HG03432 (cell line): ENCODE measurements at regions not wholly inside any gene's neighbourhood (a gene's known extent, or its start where the extent isn't known, plus 50 kb on each side); places are given as distances from the start of the nearest gene placed in this dataset.
"Not testable (repeated sequence)": the region's sequence is repeated elsewhere in the genome, so short reads cannot be mapped to it uniquely, and the experiment has no call there.

Source experiments
- ATAC-seq: cut with Tn5 transposase; IDR thresholded peaks from one replicate; pipeline ENCODE4 v1.9.1; 2021; ENCODE audit warnings: mild to moderate bottlenecking, moderate library complexity; ENCODE audit not compliant: unreplicated experiment

DNA sequence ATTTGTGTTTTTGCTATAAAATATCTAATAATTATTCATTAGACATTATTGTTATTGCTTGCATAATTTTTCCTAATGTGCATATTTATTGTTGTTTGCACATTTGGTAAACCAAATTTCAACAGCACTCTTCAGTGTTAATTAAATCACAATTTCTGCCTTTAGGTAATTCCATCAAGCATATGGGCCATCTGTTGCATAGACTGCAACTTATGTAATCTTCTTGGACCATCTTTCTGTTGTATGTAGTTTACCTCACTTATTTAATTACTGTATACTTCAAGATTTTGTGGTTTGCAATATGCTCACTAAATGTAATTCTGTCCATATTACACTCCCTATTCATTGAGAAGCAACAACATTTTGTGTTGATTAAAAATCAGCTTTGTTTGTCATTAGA lies 1360.1 kb downstream of the REEP3 start:
- ATAC-seq: no peak

DNA sequence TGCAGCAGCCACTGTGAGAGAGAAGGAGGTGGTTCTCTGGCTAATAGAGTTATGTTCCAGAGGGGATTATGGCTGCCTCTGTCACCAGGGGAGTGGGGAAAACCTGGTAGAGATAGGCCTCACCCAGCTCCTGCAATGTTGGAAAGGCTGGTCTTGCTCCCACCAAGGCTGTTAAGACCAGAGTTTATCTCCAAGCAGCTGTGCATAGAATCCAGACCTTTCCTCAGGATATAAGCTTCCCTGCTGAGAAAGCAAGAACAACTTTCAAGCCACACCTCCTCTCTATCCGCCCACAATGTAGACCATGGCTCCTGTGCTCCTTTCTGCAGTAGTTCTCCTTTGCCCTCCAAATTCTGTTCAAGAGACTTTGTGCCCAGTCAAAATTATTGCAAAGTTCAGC lies 1375.4 kb downstream of the REEP3 start:
- no peak for ATAC-seq

DNA sequence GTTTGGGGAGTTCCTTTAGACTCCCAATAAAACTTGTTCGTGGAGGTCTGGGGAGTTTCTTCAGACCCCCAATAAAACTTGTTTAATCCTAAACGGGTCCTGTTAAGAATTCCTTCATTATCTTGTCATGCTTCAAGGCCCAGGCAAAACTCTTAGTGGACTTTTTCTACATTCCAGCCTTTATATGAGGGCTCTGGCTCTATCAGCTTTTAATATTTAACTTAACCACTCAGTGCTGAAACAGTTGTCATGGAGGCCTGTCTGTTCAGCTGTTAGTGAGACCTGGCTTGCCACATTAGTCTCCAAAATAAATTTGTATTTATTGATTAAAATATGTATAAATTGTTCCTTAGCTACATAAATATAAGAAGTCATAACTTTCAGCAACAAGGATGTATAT lies 1385.1 kb downstream of the REEP3 start:
- ATAC-seq: not testable (repeated sequence)

DNA sequence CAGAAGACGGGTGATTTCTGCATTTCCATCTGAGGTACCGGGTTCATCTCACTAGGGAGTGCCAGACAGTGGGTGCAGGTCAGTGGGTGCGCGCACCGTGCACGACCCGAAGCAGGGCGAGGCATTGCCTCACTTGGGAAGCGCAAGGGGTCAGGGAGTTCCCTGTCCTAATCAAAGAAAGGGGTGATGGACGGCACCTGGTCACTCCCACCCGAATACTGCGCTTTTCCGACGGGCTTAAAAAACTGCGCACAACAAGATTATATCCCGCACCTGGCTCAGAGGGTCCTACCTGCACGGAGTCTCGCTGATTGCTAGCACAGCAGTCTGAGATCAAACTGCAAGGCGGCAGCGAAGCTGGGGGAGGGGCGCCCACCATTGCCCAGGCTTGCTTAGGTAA lies 1403.1 kb downstream of the REEP3 start:
- ATAC-seq: not testable (repeated sequence)

DNA sequence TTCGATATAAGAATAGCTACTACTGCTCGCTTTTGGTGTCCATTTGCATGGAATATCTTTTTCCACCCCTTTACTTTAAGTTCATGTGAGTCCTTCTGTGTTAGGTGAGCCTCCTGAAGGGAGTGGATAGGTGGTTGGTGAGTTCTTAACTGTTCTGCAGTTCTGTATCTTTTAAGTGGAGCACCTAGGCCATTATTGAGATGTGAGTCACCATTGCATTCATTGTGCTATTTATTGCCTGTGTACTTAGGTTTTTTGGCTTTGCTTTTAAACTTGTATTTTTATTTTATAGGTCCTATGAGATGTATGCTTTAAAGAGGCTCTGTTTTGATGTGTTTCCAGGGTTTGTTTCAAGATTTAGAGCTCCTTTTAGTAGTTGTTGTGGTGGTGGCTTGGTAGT lies 1430.8 kb downstream of the REEP3 start:
- ATAC-seq: no peak

DNA sequence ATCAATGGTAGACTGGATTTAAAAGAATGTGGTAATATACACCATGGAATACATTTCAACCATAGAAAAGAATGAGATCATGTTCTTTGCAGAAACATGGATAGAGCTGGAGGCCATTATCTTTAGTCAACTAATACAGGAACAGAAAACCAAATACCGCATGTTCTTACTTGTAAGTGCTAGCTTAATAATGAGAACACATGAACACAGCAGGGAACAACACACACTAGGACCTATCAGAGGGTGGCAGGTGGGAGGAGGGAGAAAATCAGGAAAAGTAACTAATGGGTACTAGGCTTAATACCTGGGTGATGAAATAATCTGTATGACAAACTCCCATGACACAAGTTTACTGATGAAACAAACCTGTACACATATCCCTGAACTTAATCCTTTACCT lies 1435.2 kb downstream of the REEP3 start:
- no peak for ATAC-seq

DNA sequence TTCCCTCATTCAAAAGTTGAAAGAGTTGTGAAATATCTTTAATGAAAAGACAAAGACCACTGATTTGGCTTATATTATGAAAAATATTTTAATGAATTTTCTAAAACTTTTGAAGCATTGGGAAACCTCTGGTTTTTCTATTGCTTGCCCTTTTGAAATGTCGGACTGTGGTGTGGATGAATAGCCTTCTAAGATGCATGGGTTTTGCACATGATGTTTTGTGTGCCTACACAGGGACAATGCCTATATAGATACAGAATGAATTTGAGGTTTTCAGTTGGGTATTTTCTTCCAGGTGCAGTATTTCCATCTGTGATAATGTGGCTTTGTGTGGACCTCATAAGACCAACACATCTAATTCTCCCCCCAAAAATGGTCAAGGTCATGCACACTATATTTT lies 1437.9 kb downstream of the REEP3 start:
- no peak for ATAC-seq

DNA sequence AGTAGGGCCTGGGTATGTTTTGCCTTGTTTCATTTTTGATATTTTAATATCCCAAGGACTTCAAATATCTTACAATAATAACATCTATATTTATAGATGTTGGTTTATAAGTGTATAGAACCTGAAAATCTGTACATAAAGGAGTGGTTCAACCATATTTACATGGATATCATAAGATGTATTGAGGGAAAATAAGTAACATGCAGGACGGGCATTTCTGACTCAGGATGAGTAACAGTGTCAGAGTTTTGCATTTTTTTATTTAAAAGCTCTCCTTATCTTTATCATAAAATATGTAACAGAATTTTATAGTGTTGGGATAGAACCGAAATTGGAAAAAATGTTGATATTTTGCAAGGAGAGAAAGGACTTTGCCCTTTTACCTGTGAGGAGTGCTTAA lies 1438.7 kb downstream of the REEP3 start:
- ATAC-seq: no peak

DNA sequence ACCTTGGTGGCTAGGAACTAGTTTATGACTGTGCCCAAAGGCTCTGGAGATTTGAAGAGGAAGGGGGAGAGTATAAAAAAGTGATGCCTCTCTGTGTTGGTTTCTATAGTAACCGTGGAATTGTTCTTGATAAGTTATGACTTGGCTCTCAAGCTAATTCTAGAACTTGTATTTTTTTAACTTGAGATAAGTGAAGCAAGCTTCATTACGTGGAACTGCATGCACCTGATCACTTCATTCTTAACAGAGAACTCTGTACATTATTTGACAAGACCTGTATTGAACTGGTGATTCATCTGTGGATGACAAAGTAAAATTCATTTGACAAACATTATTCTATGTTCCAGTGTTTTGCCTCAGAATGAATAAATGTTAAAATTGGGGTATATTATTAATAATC lies 1452.2 kb downstream of the REEP3 start:
- no peak for ATAC-seq

DNA sequence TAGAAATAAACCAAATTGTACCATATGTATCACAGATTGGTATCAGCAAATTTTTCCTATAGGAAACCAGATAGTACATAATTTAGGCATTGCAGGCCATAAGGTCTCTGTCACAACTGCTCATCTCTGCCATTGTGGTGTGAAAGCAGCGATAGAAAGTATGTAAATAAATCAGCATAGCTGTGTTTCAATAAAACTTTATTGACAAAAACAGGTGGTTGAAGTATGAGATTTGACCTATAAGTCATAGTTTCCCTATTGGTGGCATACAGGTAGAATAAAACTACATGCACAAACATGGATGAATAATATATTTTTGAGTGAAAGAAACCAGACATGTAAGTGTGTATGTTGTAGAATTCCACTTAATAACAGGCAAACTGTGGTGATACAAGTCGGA lies 1454.9 kb downstream of the REEP3 start:
- no peak for ATAC-seq

DNA sequence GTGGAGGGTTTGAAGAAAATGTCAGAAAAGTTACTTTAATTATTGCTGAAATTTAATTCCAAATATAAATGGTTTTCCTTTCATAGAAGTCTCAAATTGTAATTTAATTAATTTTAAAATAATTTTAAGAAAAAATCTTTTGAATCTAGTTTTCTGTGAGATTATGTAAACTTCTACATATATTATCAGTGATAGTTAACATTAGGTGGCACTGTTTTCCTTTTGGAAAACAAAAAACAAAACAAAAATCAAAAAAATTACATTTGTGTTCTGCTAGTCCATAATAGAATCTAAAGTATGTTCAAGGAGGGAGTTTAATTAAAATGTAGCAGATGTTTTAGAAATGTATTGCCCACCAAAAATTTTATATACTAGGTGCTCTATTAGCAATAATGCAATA lies 1456.7 kb downstream of the REEP3 start:
- ATAC-seq: no peak

DNA sequence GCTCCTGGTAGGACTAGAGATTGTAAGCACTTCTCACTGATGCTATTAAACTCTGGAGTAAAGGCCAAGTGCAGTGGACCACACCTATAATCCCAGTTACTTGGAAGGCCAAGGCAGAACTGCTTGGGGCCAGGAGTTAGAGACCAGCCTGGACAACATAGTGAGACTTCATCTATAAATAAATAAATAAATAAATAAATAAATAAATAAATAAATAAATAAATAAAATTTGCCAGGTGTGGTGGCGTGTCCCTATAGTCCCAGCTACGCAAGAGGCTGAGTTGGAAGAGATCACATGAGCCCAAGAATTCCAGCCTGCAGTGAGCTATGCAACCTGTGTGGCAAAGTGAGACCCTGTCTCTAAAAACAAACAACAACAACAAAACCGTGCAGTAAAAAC lies 1475.7 kb downstream of the REEP3 start:
- ATAC-seq: no peak

DNA sequence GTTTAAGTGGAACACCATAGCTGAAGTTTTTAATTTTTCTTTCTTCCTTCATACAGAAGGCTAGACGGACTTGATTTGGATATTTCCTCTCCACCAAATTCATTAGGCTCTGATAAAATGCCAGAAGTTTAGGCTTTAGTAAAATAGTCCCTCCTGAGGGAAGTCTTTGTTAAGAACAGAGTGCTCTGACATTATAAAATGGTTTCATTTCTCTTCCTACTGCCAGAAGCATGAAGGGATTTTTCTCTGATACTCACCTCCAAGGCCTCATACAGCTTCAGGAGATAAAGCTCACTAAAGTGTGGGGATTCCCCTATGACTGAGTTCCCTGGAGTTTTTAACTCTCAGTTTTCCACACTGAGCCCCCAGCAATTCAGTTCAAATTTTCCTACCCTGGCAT lies 1489.6 kb downstream of the REEP3 start:
- no peak for ATAC-seq

DNA sequence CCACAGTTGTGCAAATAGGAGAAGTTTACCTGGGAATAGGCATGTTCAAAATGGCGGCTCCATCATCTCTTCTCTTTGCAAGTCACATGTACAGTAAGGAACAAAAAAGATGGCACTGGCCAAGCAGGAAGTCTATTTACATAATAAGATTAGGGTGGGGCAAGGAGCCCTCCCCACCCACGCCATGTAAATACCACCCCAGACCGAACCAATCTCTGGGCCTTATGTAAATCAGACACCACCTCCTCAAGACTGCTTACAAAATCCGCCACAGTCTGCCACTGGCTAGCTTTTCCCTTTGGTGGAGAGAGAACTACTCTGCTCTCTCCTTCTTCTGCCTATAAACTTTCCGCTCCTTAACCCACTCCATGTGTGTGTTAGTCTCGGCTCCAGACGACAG lies 1496.3 kb downstream of the REEP3 start:
- no peak for ATAC-seq

DNA sequence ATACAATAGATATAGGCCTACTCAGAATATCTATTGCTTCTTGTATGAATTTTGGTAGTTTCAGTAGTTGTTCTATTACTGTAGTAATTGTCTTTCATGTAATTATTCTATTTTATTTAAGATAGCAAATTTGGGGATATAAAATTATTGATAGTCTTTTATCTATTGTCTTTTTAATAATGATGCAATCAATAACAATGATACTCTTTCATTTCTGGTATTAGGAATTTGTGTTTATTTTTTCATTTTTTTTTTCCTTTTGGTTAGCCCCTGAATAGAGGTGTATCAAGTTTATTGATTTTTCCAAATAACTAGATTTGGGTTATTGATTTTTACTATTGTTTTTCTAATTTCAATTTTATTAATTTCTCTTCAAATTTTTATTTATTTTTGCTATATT lies 1503.7 kb downstream of the REEP3 start:
- no peak for ATAC-seq

DNA sequence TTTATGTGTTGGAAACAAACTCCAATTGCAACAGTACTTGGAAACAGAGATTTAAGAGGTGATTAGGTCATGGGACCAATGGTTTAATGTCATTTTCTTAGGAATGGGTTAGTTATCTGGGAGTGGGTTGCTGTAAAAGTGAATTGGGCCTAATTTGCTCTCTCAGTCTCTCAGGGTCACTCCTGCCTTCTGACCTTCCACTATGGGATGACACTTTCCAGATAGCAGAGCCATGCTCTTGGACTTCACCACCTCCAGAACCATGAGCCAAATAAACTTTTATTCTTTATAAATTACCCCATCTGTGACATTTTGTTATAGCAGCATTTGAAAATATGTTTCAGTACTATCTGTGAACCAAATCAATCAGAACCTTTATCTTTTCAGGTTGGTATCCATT lies 1509.1 kb downstream of the REEP3 start:
- no peak for ATAC-seq

DNA sequence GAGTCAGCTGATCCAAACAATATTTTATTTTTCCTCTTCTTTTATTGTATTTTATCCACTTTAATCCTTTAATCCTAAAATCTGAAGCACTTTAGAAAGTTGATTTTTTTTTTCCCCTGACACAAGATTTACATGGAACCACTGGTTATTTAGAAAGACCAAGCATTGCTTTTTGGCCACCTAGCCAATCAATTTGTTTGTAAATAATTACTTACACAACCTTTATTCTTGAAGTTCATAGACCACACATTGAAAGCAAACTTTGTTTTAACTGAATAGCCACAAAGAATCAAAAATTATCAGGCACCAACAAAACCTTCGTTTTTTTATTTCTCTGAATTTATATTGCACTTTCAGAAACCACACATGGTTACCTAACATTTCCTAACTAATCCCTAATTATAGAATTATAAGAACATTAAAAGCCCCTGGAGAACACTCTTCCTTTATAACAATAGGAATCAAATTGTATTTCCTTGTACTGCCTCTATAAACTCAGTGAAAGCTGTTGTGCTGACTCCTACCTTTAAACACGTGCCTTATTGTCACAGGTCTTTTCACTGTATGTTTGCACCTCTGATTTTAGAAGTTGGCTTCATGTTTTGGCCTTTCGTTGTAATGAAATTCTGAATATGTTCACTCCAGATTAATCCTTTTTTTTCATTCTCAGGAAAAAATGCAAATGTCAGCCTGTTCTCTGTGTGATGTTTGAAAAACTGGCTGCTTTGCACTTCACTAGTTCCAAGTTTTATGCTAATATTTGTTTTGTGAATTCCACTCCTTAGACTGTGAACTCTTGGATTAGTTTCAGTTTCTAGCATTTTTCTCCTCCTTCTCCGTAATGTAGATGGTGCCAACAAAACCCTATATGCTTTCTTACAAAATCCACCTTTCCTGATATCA lies 1511.9 kb downstream of the REEP3 start:
- no peak for ATAC-seq

DNA sequence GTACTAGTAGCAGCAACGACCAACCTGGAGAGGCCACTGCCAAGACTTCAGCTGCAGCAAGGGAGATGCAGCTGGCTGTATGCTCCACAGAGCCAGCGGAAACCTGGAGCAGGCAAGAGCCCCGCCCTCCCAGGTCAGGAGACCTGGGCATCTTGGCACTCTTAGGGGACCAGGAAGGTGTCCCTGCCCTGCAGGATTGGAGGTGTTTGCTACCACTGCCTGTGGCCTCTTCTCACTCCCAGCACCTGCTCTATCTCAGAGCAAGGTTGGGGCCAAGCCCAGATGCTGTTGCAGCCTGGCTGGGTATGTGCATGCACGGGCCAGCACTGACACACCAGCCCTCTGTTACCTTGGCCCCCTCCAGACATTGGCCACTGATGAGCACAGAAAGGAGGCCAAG lies 1512.8 kb downstream of the REEP3 start:
- ATAC-seq: no peak

DNA sequence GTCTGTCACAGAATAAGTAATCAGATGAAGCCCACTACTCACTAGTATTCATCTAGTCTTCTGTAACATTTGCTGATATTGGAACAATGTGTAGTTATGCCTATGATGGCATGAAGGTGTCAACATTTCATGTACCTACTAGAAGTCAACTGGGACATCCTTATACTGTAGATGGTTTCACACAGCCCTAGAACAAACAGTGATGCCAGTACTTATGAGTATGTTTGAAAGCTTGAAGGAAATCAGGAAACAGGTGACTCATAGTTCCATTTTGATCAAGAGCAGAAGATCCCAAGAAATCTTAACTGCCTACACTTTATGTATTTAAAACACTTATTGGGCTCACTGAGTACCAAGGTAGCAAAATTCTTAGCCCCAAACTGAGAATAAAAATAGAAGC lies 1519.6 kb downstream of the REEP3 start:
- ATAC-seq: no peak

DNA sequence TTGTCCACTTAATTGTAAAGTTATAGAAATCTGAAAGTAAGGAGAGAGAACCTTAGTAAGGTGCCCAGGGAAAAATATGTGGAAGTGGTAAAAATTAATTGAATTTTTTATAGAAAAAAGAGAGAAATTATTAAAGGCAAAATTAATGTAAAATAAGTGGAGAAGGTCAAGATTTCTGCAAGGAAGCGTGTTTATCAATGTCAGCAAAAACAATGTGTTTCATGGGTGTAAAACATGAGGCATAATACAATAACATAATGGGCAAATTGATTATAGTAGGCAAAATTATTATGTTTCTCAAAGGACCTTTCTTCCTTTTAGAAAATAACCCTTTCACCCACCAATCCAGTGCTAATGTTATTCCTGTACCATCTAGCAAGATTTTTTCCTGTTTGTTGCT lies 1520.1 kb downstream of the REEP3 start:
- no peak for ATAC-seq

DNA sequence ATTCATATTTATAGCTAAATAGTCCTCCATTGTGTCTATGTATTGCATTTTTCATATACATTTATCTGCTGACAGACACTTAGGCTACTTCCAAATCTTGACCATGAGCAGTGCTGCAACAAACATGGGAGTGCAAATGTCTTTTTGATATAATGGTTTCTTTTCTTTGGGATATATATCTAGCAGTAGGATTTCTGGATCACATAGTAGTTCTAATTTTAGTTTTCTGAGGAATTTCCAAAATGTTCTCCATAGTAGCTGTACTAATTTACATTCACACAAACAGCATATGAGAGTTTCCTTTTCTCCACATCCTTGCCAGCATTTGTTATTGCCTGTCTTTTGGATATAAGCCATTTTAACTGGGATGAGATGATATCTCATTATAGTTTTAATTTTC lies 1521.3 kb downstream of the REEP3 start:
- no peak for ATAC-seq

DNA sequence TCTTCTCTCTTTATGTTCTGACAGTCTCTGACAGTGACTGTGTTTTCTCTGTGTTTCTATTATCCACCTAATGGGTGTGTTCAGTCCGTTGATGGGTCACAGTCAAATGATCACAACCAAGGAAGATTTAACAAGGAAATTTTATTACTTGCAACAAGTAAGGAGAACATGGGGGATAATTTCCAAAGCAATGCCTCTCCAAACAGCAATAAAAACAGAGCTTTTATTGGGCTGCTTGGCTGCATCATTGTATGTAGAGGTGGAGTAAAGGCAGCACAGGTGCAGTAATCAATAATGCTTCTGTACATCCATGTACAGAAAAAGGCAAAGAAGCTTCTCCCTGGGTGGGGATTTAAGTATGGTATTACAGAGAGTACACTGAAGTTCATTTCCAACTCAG lies 1525.6 kb downstream of the REEP3 start:
- ATAC-seq: no peak

DNA sequence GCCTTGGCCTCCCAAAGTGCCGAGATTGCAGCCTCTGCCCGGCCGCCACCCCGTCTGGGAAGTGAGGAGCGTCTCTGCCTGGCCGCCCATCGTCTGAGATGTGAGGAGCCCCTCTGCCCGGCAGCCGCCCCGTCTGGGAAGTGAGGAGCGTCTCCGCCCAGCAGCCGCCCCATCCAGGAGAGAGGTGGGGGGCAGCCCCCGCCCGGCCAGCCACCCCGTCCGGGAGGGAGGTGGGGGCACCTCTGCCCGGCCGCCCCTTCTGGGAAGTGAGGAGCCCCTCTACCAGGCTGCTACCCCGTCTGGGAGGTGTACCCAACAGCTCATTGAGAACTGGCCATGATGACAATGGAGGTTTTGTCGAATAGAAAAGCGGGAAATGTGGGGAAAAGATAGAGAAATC lies 1530.9 kb downstream of the REEP3 start:
- not testable (repeated sequence) for ATAC-seq
